ENCODE measurements at regions not wholly inside any gene's neighbourhood (a gene's known extent, or its start where the extent isn't known, plus 50 kb on each side); places are given as distances from the start of the nearest gene placed in this dataset.

DNA sequence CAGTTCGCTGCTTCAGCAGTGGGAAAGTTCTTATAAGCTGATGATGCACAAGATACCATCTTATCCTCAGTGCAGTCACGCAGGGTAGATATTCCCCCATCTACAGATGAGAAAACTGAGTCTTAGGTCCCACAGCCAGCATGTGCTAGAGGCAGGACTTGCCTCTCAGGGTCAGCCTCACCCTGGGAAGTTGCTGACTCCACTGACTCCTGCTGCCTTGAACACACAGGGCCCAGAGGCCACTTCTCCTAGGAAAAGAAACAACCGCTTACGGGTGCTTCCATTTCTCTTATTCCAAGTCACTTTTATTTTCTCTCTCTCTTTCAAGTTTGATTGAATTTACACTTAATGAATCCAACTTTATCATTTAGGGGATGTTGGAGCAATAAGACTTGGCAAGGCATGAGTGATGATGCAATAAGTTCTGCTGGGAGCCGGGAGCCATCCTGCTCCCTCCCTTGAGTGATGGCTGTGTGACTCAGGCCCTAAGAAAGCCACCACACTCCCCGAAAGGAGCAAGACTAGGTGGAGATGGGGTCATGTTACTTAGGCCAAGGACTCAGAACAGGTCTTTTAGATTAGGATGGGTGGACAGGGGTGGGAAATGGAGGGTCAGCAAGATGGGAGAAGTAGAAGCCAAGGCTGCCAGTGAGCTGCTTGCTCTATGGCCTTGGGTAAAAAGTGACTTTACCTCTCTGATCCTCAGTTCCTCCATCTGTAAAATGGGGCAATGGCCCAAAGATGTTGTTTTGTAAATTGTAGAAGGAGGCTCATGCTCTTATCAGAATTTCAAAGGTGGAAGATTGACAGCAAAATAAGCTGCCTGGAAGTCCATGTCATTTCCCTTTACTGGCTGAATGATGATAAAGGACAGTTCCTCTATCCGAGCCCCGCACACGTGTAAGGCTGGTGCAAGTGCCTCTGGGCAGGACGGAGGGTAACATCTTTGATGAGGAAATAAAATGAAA lies 67.4 kb upstream of the ZNF618 start:
- no peak for DNase-seq
- Histone ChIP-seq H3K9me2 (replicated peaks; ENCODE audit: insufficient read depth, low read length) (no peaks in the 10 kb centered on the region), H3K4me1 (ENCODE audit: low read length) (no peaks in the 10 kb centered on the region), H3K27me3 (replicated peaks; ENCODE audit: insufficient read depth, low read length) (no peaks in the 10 kb centered on the region), H3K27ac (ENCODE audit: low read length) (no peak overlapping the region), H3K36me3 (replicated peaks; ENCODE audit: insufficient read depth, low read length) (no peaks in the 10 kb centered on the region), H3K4me3 (ENCODE audit: low read length) (no peak overlapping the region), H3K4me2 (ENCODE audit: low read depth, low read length) (no peak overlapping the region), H3K9me3 (replicated peaks; ENCODE audit: insufficient read depth, low read length) (no peaks in the 10 kb centered on the region), H3K79me2 (ENCODE audit: low read length) (no peaks in the 10 kb centered on the region), H3F3A (ENCODE audit: insufficient read depth, low read length) (no peaks in the 10 kb centered on the region), H3K9ac (ENCODE audit: low read length) (no peak overlapping the region), H4K20me1 (ENCODE audit: insufficient read depth, low read length) (no peaks in the 10 kb centered on the region), H2AFZ (ENCODE audit: low read length) (no peak overlapping the region)
- TF ChIP-seq, protein P1, sequence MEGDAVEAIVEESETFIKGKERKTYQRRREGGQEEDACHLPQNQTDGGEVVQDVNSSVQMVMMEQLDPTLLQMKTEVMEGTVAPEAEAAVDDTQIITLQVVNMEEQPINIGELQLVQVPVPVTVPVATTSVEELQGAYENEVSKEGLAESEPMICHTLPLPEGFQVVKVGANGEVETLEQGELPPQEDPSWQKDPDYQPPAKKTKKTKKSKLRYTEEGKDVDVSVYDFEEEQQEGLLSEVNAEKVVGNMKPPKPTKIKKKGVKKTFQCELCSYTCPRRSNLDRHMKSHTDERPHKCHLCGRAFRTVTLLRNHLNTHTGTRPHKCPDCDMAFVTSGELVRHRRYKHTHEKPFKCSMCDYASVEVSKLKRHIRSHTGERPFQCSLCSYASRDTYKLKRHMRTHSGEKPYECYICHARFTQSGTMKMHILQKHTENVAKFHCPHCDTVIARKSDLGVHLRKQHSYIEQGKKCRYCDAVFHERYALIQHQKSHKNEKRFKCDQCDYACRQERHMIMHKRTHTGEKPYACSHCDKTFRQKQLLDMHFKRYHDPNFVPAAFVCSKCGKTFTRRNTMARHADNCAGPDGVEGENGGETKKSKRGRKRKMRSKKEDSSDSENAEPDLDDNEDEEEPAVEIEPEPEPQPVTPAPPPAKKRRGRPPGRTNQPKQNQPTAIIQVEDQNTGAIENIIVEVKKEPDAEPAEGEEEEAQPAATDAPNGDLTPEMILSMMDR (IDR thresholded peaks at IDR 0.05; ENCODE audit: low read length): no peak
- TF ChIP-seq EZH2 (optimal IDR thresholded peaks at IDR 0.05; ENCODE audit: low read depth, low read length) (no peak), EZH2phosphoT487 (IDR thresholded peaks at IDR 0.05; ENCODE audit: low read length) (no peak)

DNA sequence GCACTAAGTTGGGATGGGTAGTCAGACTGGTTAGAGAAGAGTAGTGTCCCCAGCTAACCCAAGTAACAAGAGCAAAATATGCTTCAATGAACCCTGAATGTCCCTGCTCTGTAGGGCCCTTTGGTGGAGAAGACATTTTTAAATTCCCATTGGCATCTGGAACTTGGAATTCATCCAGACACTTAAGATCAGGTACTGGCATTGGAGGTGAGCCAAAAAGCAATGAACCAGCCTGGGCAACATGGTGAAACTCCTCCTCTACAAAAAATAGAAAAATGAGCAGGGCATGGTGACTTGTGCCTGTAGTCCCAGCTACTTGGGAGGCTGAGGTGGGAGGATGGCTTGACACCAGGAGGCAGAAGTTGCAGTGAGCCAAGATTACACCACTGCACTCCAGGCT lies 58.9 kb upstream of the ZNF618 start:
- Histone ChIP-seq H3K4me2 (ENCODE audit: low read depth, low read length) (no peak overlapping the region), H3K79me2 (ENCODE audit: low read length) (no peaks in the 10 kb centered on the region), H3K9ac (ENCODE audit: low read length) (no peak overlapping the region), H3K27ac (ENCODE audit: low read length) (no peak overlapping the region), H3K27me3 (replicated peaks; ENCODE audit: insufficient read depth, low read length) (no peaks in the 10 kb centered on the region), H3K4me1 (ENCODE audit: low read length) (no peaks in the 10 kb centered on the region), H3K9me3 (replicated peaks; ENCODE audit: insufficient read depth, low read length) (no peaks in the 10 kb centered on the region), H3K4me3 (ENCODE audit: low read length) (no peak overlapping the region), H2AFZ (ENCODE audit: low read length) (no peak overlapping the region), H3K9me2 (replicated peaks; ENCODE audit: insufficient read depth, low read length) (no peaks in the 10 kb centered on the region), H3F3A (ENCODE audit: insufficient read depth, low read length) (no peaks in the 10 kb centered on the region), H4K20me1 (ENCODE audit: insufficient read depth, low read length) (no peaks in the 10 kb centered on the region), H3K36me3 (replicated peaks; ENCODE audit: insufficient read depth, low read length) (no peaks in the 10 kb centered on the region)
- no peak for DNase-seq
- TF ChIP-seq, protein P1 (IDR thresholded peaks at IDR 0.05; ENCODE audit: low read length): no peak
- no peak for TF ChIP-seq EZH2phosphoT487 (IDR thresholded peaks at IDR 0.05; ENCODE audit: low read length)
- TF ChIP-seq EZH2 (optimal IDR thresholded peaks at IDR 0.05; ENCODE audit: low read depth, low read length): no peak

DNA sequence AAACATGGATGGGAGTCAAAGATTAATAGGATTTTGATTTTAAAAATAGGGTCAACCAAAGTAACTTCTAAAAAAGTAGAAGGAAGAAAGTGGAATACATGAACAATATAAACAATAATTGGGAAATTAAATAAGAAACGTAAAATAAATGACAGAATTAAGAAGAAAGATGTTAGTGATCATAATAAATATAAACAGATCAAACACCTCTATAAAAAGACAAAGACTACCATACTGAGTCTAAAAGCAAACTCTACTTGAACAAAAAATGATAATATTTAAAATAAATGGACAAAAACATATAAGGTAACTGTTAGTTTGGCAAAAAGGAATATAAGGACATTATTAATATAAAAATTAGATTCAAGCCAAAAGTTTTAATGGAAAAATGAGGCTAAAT lies 57.7 kb upstream of the ZNF618 start:
- TF ChIP-seq, protein P1 (IDR thresholded peaks at IDR 0.05; ENCODE audit: low read length): no peak
- no peak overlapping the region for H3K4me2 ChIP-seq (ENCODE audit: low read depth, low read length)
- H3K36me3 ChIP-seq (replicated peaks; ENCODE audit: insufficient read depth, low read length): no peaks in the 10 kb centered on the region
- no peaks in the 10 kb centered on the region for H3K9me2 ChIP-seq (replicated peaks; ENCODE audit: insufficient read depth, low read length)
- no peaks in the 10 kb centered on the region for H3K4me1 ChIP-seq (ENCODE audit: low read length)
- H3F3A ChIP-seq (ENCODE audit: insufficient read depth, low read length): no peaks in the 10 kb centered on the region
- H4K20me1 ChIP-seq (ENCODE audit: insufficient read depth, low read length): no peaks in the 10 kb centered on the region
- no peaks in the 10 kb centered on the region for H3K9me3 ChIP-seq (replicated peaks; ENCODE audit: insufficient read depth, low read length)
- H3K9ac ChIP-seq (ENCODE audit: low read length): no peak overlapping the region
- H3K79me2 ChIP-seq (ENCODE audit: low read length): no peaks in the 10 kb centered on the region
- H3K4me3 ChIP-seq (ENCODE audit: low read length): no peak overlapping the region
- no peak overlapping the region for H2AFZ ChIP-seq (ENCODE audit: low read length)
- no peak overlapping the region for H3K27ac ChIP-seq (ENCODE audit: low read length)
- no peaks in the 10 kb centered on the region for H3K27me3 ChIP-seq (replicated peaks; ENCODE audit: insufficient read depth, low read length)
- DNase-seq: no peak

Data from MM.1S (cell line).